AG10803 (cell line): ENCODE measurements at regions not wholly inside any gene's neighbourhood (a gene's known extent, or its start where the extent isn't known, plus 50 kb on each side); places are given as distances from the start of the nearest gene placed in this dataset.
A peak's percentile ranks its signal among the peaks of the same experiment; 100 is the strongest.

Source experiments
- DNase-seq: peaks from one replicate; pipeline ENCODE4 v3.0.0; 2010; ENCODE audit warnings: low read depth
- H3K4me3 ChIP-seq: 2 replicates; pipeline ENCODE4 v1.5.1; 2011; ENCODE audit warnings: mild to moderate bottlenecking, low read length, control low read depth
- CTCF ChIP-seq: conservative IDR thresholded peaks from 2 replicates; pipeline ENCODE4 v1.5.1; 2011; ENCODE audit warnings: mild to moderate bottlenecking, low read length, control low read depth, inconsistent platforms

GRCh38 chr22:48695731-48696305, 1131.9 kb downstream of the BRD1 start:
- TF ChIP-seq CTCF, result no peak
- no peak for DNase-seq
- H3K4me3 ChIP-seq, result no peak overlapping the region

- DNase-seq, result peak; percentile 68
- TF ChIP-seq CTCF, result no peak
- H3K4me3 ChIP-seq, result no peak overlapping the region
Observed at GRCh38 chr22:48695251-48695650, 1132.4 kb downstream of the BRD1 start.

- no peak for TF ChIP-seq CTCF
- DNase-seq, result no peak
- H3K4me3 ChIP-seq, result no peak overlapping the region
Observed at GRCh38 chr22:48694296-48694883, 1133.3 kb downstream of the BRD1 start.

- no peak for TF ChIP-seq CTCF
- no peak for DNase-seq
- H3K4me3 ChIP-seq, result no peak overlapping the region
Observed at GRCh38 chr22:48693377-48694135, 1134.1 kb downstream of the BRD1 start.

GRCh38 chr22:48692734-48693376, 1134.8 kb downstream of the BRD1 start:
- TF ChIP-seq CTCF, result no peak
- H3K4me3 ChIP-seq, result no peak overlapping the region
- DNase-seq, result no peak

- DNase-seq, result no peak
- H3K4me3 ChIP-seq, result no peak overlapping the region
- no peak for TF ChIP-seq CTCF
Observed at GRCh38 chr22:48691431-48691851, 1136.2 kb downstream of the BRD1 start.
